ENCODE measurements at regions not wholly inside any gene's neighbourhood (a gene's known extent, or its start where the extent isn't known, plus 50 kb on each side); places are given as distances from the start of the nearest gene placed in this dataset.
A peak's percentile ranks its signal among the peaks of the same experiment; 100 is the strongest.

DNA sequence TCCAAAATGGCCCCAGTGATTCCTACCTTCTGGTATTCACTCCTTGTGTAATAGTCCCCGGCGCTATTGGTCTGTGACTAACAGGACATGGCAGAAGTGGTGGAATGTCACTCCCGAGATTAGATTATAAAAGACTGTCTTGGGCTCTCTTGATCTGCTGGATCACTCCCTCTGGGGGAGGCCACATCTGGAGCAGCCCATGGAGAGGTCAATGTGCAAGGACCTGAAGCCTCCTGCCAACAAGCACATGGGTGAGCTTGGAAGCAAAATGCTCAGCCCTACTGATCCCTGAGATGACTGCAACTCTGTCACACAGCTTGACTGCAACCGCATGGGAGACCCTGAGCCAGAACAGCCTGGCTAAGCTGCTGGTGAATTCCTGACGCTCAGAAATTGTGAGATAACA lies 94.3 kb upstream of the GLI2 start:
- Histone ChIP-seq H2BK5ac (ENCODE audit: low read depth, low read length, poor library complexity, severe bottlenecking) (no peak overlapping the region), H3K9me3 (ENCODE audit: control insufficient read depth, low read length) (peaks cover 8% of the 10 kb centered on the region), H3K18ac (ENCODE audit: low read depth in 1 of 2, low read length in 2 of 2) (no peak overlapping the region), H3K4ac (ENCODE audit: low read depth in 1 of 2, low read length in 2 of 2) (no peak overlapping the region), H2AK5ac (ENCODE audit: low read length, severe bottlenecking) (no peak overlapping the region), H4K91ac (ENCODE audit: low read length) (no peak overlapping the region), H3K9ac (ENCODE audit: low read length) (no peak overlapping the region), H2BK120ac (ENCODE audit: low read depth, low read length) (no peak overlapping the region), H3K4me2 (ENCODE audit: low read length, poor library complexity, severe bottlenecking) (no peak overlapping the region), H3K23ac (ENCODE audit: low read length in 2 of 2) (no peak overlapping the region), H2AFZ (ENCODE audit: low read depth, low read length) (no peak overlapping the region), H3K27me3 (ENCODE audit: control insufficient read depth in 1 of 2, insufficient read depth in 1 of 2, low read length in 2 of 2) (peaks cover 12 to 36% of the 10 kb centered on the region in 2 experiments), H3K4me3 (ENCODE audit: insufficient read depth in 1 of 2, low read depth in 1 of 2, low read length in 2 of 2) (no peak overlapping the region), H3K36me3 (ENCODE audit: control insufficient read depth in 1 of 2, insufficient read depth in 2 of 2, low read depth in 1 of 2, low read length in 2 of 2) (no peaks in the 10 kb centered on the region), H3K79me1 (replicated peaks; ENCODE audit: low read length, poor library complexity, severe bottlenecking) (no peaks in the 10 kb centered on the region), H2BK12ac (ENCODE audit: low read length in 2 of 2) (no peak overlapping the region), H3K14ac (ENCODE audit: low read length in 2 of 2) (no peak overlapping the region), H4K8ac (ENCODE audit: low read length) (no peak overlapping the region), H3K27ac (ENCODE audit: low read length, poor library complexity, severe bottlenecking) (no peak overlapping the region), H3K4me1 (ENCODE audit: control insufficient read depth, insufficient read depth, low read depth, low read length) (no peaks in the 10 kb centered on the region), H2BK15ac (ENCODE audit: low read depth, poor library complexity, severe bottlenecking) (no peak overlapping the region)
- no peak for DNase-seq
- WGBS: 85% methylated on average over 5 of the region's 5 CpGs

DNA sequence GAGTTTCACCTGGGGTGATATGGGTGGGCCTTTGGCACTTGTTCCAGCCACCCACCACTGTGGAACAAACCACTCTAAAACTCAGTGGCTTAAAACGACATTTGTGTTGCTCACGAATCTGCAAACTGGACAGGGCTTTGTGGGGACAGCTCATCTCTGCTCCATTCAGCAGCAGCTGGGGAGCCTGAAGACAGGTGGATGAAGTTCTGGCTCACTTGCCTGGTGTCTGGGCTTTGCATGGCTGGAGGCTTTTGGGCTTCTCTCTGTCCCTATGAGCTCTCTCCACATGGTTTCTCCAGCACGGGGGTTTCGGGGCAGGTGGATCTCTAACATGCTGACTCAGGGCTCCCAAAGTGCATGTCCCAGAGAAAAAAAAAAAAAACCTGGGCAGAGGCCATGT lies 93.0 kb upstream of the GLI2 start:
- Histone ChIP-seq H3K4ac (ENCODE audit: low read depth in 1 of 2, low read length in 2 of 2) (no peak overlapping the region), H3K27ac (ENCODE audit: low read length, poor library complexity, severe bottlenecking) (no peak overlapping the region), H3K9ac (ENCODE audit: low read length) (no peak overlapping the region), H3K36me3 (ENCODE audit: control insufficient read depth in 1 of 2, insufficient read depth in 2 of 2, low read depth in 1 of 2, low read length in 2 of 2) (no peaks in the 10 kb centered on the region), H3K79me1 (replicated peaks; ENCODE audit: low read length, poor library complexity, severe bottlenecking) (no peaks in the 10 kb centered on the region), H3K9me3 (ENCODE audit: control insufficient read depth, low read length) (peaks cover 12% of the 10 kb centered on the region), H3K4me2 (ENCODE audit: low read length, poor library complexity, severe bottlenecking) (no peak overlapping the region), H3K14ac (ENCODE audit: low read length in 2 of 2) (no peak overlapping the region), H2AK5ac (ENCODE audit: low read length, severe bottlenecking) (no peak overlapping the region), H2AFZ (ENCODE audit: low read depth, low read length) (no peak overlapping the region), H3K4me1 (ENCODE audit: control insufficient read depth, insufficient read depth, low read depth, low read length) (no peaks in the 10 kb centered on the region), H4K8ac (ENCODE audit: low read length) (no peak overlapping the region), H4K91ac (ENCODE audit: low read length) (no peak overlapping the region), H3K27me3 (ENCODE audit: control insufficient read depth in 1 of 2, insufficient read depth in 1 of 2, low read length in 2 of 2) (peaks cover 0 to 24% of the 10 kb centered on the region in 2 experiments), H2BK12ac (ENCODE audit: low read length in 2 of 2) (no peak overlapping the region), H2BK15ac (ENCODE audit: low read depth, poor library complexity, severe bottlenecking) (no peak overlapping the region), H2BK120ac (ENCODE audit: low read depth, low read length) (no peak overlapping the region), H2BK5ac (ENCODE audit: low read depth, low read length, poor library complexity, severe bottlenecking) (no peak overlapping the region), H3K18ac (ENCODE audit: low read depth in 1 of 2, low read length in 2 of 2) (no peak overlapping the region), H3K4me3 (ENCODE audit: insufficient read depth in 1 of 2, low read depth in 1 of 2, low read length in 2 of 2) (no peak overlapping the region), H3K23ac (ENCODE audit: low read length in 2 of 2) (no peak overlapping the region)
- 92% methylated on average over 4 of the region's 4 CpGs for WGBS
- no peak for DNase-seq

DNA sequence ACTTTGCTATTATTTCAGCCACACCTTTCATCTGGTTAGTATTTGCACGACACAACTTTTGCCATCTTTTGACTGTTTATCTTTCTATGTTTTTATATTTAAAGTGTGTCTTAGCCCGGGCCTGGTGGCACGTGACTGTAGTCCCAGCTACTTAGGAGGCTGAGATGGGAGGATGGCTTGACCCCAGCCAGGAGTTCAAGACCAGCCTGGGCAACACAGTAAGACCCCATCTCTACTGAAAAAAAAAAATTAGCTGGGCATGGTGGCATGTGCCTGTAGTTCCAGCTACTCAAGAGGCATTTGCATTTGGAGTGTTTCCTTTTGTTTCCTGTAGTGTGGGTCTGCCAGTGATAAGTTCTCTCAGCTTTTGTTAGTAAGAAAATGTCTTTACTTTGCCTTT lies 88.7 kb upstream of the GLI2 start:
- H2AFZ ChIP-seq (ENCODE audit: low read depth, low read length): no peak overlapping the region
- no peak overlapping the region for H4K91ac ChIP-seq (ENCODE audit: low read length)
- H3K18ac ChIP-seq (ENCODE audit: low read depth in 1 of 2, low read length in 2 of 2): no peak overlapping the region
- no peak overlapping the region for H3K4me3 ChIP-seq (ENCODE audit: insufficient read depth in 1 of 2, low read depth in 1 of 2, low read length in 2 of 2)
- no peak overlapping the region for H4K8ac ChIP-seq (ENCODE audit: low read length)
- H2BK15ac ChIP-seq (ENCODE audit: low read depth, poor library complexity, severe bottlenecking): no peak overlapping the region
- H3K9ac ChIP-seq (ENCODE audit: low read length): no peak overlapping the region
- H3K23ac ChIP-seq (ENCODE audit: low read length in 2 of 2): no peak overlapping the region
- H2BK5ac ChIP-seq (ENCODE audit: low read depth, low read length, poor library complexity, severe bottlenecking): no peak overlapping the region
- H3K27me3 ChIP-seq (ENCODE audit: control insufficient read depth in 1 of 2, insufficient read depth in 1 of 2, low read length in 2 of 2): peaks cover 0 to 3% of the 10 kb centered on the region in 2 experiments
- H3K27ac ChIP-seq (ENCODE audit: low read length, poor library complexity, severe bottlenecking): no peak overlapping the region
- peaks cover 38% of the 10 kb centered on the region for H3K9me3 ChIP-seq (ENCODE audit: control insufficient read depth, low read length)
- H3K36me3 ChIP-seq (ENCODE audit: control insufficient read depth in 1 of 2, insufficient read depth in 2 of 2, low read depth in 1 of 2, low read length in 2 of 2): no peaks in the 10 kb centered on the region
- H3K79me1 ChIP-seq (replicated peaks; ENCODE audit: low read length, poor library complexity, severe bottlenecking): no peaks in the 10 kb centered on the region
- H3K4me1 ChIP-seq (ENCODE audit: control insufficient read depth, insufficient read depth, low read depth, low read length): no peaks in the 10 kb centered on the region
- 87% methylated on average over 2 of the region's 3 CpGs for WGBS
- H3K4ac ChIP-seq (ENCODE audit: low read depth in 1 of 2, low read length in 2 of 2): no peak overlapping the region
- H3K14ac ChIP-seq (ENCODE audit: low read length in 2 of 2): no peak overlapping the region
- no peak overlapping the region for H2AK5ac ChIP-seq (ENCODE audit: low read length, severe bottlenecking)
- H2BK12ac ChIP-seq (ENCODE audit: low read length in 2 of 2): no peak overlapping the region
- H2BK120ac ChIP-seq (ENCODE audit: low read depth, low read length): no peak overlapping the region
- no peak for DNase-seq
- no peak overlapping the region for H3K4me2 ChIP-seq (ENCODE audit: low read length, poor library complexity, severe bottlenecking)

DNA sequence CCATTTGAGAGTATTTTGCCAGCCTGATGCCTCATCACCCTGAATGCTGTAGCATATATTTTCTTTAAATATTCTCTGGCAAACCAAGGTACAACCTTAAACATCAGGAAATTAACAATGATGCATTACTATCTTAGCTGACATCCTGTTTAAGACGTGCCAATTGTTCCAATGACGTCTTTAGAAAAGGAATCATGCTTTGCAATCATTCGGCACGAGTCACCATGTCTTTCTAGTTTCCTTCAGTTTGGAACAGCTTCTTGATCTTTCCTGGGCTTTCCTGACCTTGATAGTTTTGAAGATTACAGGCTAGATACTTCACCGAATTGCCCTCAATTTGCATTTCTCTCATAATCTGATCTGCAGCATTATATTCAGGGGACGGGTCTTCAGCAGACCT lies 88.2 kb upstream of the GLI2 start:
- Histone ChIP-seq H3K4ac (ENCODE audit: low read depth in 1 of 2, low read length in 2 of 2) (no peak overlapping the region), H3K27ac (ENCODE audit: low read length, poor library complexity, severe bottlenecking) (no peak overlapping the region), H3K79me1 (replicated peaks; ENCODE audit: low read length, poor library complexity, severe bottlenecking) (no peaks in the 10 kb centered on the region), H3K36me3 (ENCODE audit: control insufficient read depth in 1 of 2, insufficient read depth in 2 of 2, low read depth in 1 of 2, low read length in 2 of 2) (no peaks in the 10 kb centered on the region), H2AFZ (ENCODE audit: low read depth, low read length) (no peak overlapping the region), H4K8ac (ENCODE audit: low read length) (no peak overlapping the region), H3K4me2 (ENCODE audit: low read length, poor library complexity, severe bottlenecking) (no peak overlapping the region), H3K9ac (ENCODE audit: low read length) (no peak overlapping the region), H2BK120ac (ENCODE audit: low read depth, low read length) (no peak overlapping the region), H3K4me3 (ENCODE audit: insufficient read depth in 1 of 2, low read depth in 1 of 2, low read length in 2 of 2) (no peak overlapping the region), H3K27me3 (ENCODE audit: control insufficient read depth in 1 of 2, insufficient read depth in 1 of 2, low read length in 2 of 2) (peaks cover 0 to 3% of the 10 kb centered on the region in 2 experiments), H2BK5ac (ENCODE audit: low read depth, low read length, poor library complexity, severe bottlenecking) (no peak overlapping the region), H3K23ac (ENCODE audit: low read length in 2 of 2) (no peak overlapping the region), H2BK15ac (ENCODE audit: low read depth, poor library complexity, severe bottlenecking) (no peak overlapping the region), H2AK5ac (ENCODE audit: low read length, severe bottlenecking) (no peak overlapping the region), H4K91ac (ENCODE audit: low read length) (no peak overlapping the region), H3K4me1 (ENCODE audit: control insufficient read depth, insufficient read depth, low read depth, low read length) (no peaks in the 10 kb centered on the region), H2BK12ac (ENCODE audit: low read length in 2 of 2) (no peak overlapping the region), H3K14ac (ENCODE audit: low read length in 2 of 2) (no peak overlapping the region), H3K18ac (ENCODE audit: low read depth in 1 of 2, low read length in 2 of 2) (no peak overlapping the region), H3K9me3 (ENCODE audit: control insufficient read depth, low read length) (peaks cover 43% of the 10 kb centered on the region)
- 41% methylated on average over 6 of the region's 6 CpGs for WGBS
- peak; percentile 52 for DNase-seq

All from mesenchymal stem cell (in vitro differentiated cells and primary cell).